ENCODE measurements at regions not wholly inside any gene's neighbourhood (a gene's known extent, or its start where the extent isn't known, plus 50 kb on each side); places are given as distances from the start of the nearest gene placed in this dataset.

DNA sequence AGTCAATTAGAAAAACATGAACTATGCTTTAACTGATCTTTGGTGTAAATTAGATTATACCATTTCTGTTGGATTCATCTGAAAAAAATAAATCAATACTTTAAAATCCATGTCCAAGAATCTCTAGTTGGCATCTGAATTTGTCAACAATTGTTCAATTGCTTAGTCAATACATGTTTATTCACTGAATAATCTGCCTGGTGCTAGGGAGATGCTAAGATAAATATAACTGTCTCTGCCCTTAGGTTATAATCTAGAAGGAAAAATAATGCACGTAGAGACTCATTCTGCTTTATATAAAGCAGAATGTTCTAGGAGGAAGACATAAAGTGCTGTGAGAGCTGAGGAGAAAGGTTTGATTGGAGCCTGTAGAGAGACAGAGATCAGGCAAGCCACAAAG lies 537.2 kb upstream of the IL12A start:
- no peak for TF ChIP-seq TSHZ2 (CRISPR knock-in tag; IDR thresholded peaks at IDR 0.05)
- TF ChIP-seq CSDC2 (CRISPR knock-in tag; IDR thresholded peaks at IDR 0.05): no peak
- no peak for TF ChIP-seq OSR1 (CRISPR knock-in tag; IDR thresholded peaks at IDR 0.05)
- TF ChIP-seq ZNF70 (CRISPR knock-in tag; IDR thresholded peaks at IDR 0.05): no peak
- TF ChIP-seq TCF4 (CRISPR knock-in tag; IDR thresholded peaks at IDR 0.05; ENCODE audit: borderline replicate concordance): no peak
- no peak for ATAC-seq

DNA sequence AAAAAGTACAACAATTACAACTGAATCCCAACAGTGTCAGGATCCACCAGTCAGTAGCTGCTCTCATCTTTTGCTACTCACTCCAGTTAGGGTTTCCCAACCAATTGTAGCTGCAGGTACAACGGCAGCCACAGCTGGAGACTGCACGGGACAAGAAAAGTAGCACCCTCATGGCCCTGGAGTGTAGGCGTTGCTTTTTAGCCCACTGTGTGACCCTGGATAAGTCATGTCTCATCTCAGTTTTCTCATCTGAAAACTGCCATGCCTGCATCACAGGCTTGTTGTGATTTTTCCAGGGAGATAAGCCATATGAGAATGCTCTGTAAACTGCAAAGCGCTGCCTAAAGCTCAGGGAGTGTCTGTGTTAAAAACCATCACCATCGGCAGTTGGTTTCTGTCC lies 535.6 kb upstream of the IL12A start:
- TF ChIP-seq ZNF70 (CRISPR knock-in tag; IDR thresholded peaks at IDR 0.05) (no peak), ISL1 (CRISPR knock-in tag; IDR thresholded peaks at IDR 0.05) (no peak), ZC3H10 (CRISPR knock-in tag; IDR thresholded peaks at IDR 0.05) (no peak)
- ATAC-seq: no peak

DNA sequence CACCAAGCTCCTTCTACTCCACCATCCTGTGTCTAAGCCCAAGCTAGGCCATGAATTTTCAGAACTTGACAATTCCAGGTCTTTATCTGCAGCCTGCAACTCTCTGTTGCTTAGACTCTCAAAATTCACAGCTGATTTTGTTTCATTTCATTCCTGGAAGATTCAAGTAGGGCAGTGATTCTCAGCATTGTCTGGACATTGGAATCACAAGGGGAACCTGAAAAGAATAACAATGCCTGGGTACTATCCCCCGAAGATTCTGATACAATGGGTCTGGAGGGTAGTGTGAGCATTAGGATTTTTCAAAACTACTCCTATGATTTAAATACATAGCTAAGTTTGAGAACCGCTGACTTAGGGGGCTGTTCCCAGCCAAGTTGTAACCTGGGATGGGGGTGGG lies 534.7 kb upstream of the IL12A start:
- no peak for ATAC-seq
- TF ChIP-seq ZC3H10 (CRISPR knock-in tag; IDR thresholded peaks at IDR 0.05) (no peak), PATZ1 (CRISPR knock-in tag; IDR thresholded peaks at IDR 0.05; ENCODE audit: borderline replicate concordance) (no peak), TSHZ2 (CRISPR knock-in tag; IDR thresholded peaks at IDR 0.05) (no peak), OSR1 (CRISPR knock-in tag; IDR thresholded peaks at IDR 0.05) (no peak), CSRNP3 (CRISPR knock-in tag; IDR thresholded peaks at IDR 0.05) (no peak), ZNF8 (CRISPR knock-in tag; IDR thresholded peaks at IDR 0.05) (no peak), TOX (CRISPR knock-in tag; IDR thresholded peaks at IDR 0.05; ENCODE audit: borderline replicate concordance) (no peak), CSDC2 (CRISPR knock-in tag; IDR thresholded peaks at IDR 0.05) (no peak), PPARA (CRISPR knock-in tag; IDR thresholded peaks at IDR 0.05; ENCODE audit: borderline replicate concordance) (no peak), TCF4 (CRISPR knock-in tag; IDR thresholded peaks at IDR 0.05; ENCODE audit: borderline replicate concordance) (no peak), ARNTL (CRISPR knock-in tag; IDR thresholded peaks at IDR 0.05; ENCODE audit: borderline replicate concordance, low read depth) (no peak), RARB (CRISPR knock-in tag; IDR thresholded peaks at IDR 0.05) (no peak), ZNF70 (CRISPR knock-in tag; IDR thresholded peaks at IDR 0.05) (no peak), SNAI2 (CRISPR knock-in tag; IDR thresholded peaks at IDR 0.05) (no peak), ZNF565 (CRISPR knock-in tag; conservative IDR thresholded peaks at IDR 0.05; ENCODE audit: low read depth) (no peak), ISL1 (CRISPR knock-in tag; IDR thresholded peaks at IDR 0.05) (no peak), GLIS3 (CRISPR knock-in tag; IDR thresholded peaks at IDR 0.05) (no peak)
- TF ChIP-seq, protein P1, sequence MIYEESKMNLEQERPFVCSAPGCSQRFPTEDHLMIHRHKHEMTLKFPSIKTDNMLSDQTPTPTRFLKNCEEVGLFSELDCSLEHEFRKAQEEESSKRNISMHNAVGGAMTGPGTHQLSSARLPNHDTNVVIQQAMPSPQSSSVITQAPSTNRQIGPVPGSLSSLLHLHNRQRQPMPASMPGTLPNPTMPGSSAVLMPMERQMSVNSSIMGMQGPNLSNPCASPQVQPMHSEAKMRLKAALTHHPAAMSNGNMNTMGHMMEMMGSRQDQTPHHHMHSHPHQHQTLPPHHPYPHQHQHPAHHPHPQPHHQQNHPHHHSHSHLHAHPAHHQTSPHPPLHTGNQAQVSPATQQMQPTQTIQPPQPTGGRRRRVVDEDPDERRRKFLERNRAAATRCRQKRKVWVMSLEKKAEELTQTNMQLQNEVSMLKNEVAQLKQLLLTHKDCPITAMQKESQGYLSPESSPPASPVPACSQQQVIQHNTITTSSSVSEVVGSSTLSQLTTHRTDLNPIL (CRISPR knock-in tag; IDR thresholded peaks at IDR 0.05; ENCODE audit: low read depth): no peak
- TF ChIP-seq, protein P2, sequence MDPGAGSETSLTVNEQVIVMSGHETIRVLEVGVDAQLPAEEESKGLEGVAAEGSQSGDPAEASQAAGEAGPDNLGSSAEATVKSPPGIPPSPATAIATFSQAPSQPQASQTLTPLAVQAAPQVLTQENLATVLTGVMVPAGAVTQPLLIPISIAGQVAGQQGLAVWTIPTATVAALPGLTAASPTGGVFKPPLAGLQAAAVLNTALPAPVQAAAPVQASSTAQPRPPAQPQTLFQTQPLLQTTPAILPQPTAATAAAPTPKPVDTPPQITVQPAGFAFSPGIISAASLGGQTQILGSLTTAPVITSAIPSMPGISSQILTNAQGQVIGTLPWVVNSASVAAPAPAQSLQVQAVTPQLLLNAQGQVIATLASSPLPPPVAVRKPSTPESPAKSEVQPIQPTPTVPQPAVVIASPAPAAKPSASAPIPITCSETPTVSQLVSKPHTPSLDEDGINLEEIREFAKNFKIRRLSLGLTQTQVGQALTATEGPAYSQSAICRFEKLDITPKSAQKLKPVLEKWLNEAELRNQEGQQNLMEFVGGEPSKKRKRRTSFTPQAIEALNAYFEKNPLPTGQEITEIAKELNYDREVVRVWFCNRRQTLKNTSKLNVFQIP (CRISPR knock-in tag; IDR thresholded peaks at IDR 0.05; ENCODE audit: borderline replicate concordance, low read depth): no peak

Data from SK-N-SH treated with all-trans-retinoic acid at 6 μM for 48 hours (cell line).